Lower leg skin (tissue), 3 donors: ENCODE measurements at regions not wholly inside any gene's neighbourhood (a gene's known extent, or its start where the extent isn't known, plus 50 kb on each side); places are given as distances from the start of the nearest gene placed in this dataset.

ENCODE experiments used
- CTCF ChIP-seq, 3 donors: fragments of 450-650 bp; IDR thresholded peaks; one replicate each; pipeline ENCODE4 v1.5.1; 2016; ENCODE audit warnings: antibody characterized with exemption in 3 of 3, mild to moderate bottlenecking in 3 of 3, moderate library complexity in 2 of 3
- POLR2A ChIP-seq, 2 donors: fragments of 450-650 bp; IDR thresholded peaks; one replicate each; pipeline ENCODE4 v1.6.1; 2016 to 2017; ENCODE audit warnings: antibody characterized with exemption in 2 of 2, mild to moderate bottlenecking in 1 of 2, moderate library complexity in 1 of 2

DNA sequence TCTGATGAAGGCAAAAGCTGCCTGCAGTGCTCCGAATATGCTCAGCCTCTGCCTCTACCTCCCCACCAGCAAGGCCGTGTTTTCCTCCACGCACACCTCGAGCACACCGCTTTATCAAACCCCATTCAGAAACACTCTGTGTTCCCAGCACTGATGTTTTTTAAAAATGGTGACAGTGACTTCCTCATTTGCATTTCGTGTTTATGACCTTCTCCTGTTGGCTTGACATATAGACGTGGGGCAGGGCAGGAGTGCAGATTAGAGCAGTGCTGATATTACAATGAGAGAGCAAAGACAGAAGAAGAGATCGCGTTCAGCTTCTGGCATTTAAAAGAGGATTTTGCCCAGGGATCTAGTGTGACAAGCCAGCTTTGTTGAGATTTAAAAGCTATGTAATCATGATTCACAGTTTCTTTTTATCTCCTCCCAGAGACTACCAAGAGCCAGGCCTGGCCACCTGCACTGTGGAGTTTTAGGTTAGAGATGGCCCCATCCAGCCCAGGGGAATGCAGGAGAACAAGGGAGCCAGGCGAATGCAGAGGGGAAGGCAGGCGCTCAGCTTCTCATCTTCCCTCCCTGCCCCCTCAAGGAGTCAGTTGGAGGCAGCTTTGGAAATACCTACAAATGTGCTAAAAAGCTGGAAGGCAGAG lies 61.5 kb upstream of the NEDD4L start:
- TF ChIP-seq CTCF (IDR thresholded peaks at IDR 0.05) = no peak
- no peak for TF ChIP-seq POLR2A (IDR thresholded peaks at IDR 0.05)
